Umbilical cord (tissue), 1 donor: ENCODE measurements at regions not wholly inside any gene's neighbourhood (a gene's known extent, or its start where the extent isn't known, plus 50 kb on each side); places are given as distances from the start of the nearest gene placed in this dataset.

Experiments
- DNase-seq: peaks from one replicate; pipeline ENCODE4 v3.0.0-alpha.2; 2015; ENCODE audit warnings: low spot score

- DNase-seq = no peak
These were observed 55.5 kb downstream of the INHBB start for GRCh38 chr2:120401275-120402066.

GRCh38 chr2:120402067-120402433 lies 56.1 kb downstream of the INHBB start:
- DNase-seq = no peak

GRCh38 chr2:120402508-120402907 lies 56.6 kb downstream of the INHBB start:
- no peak for DNase-seq

DNA sequence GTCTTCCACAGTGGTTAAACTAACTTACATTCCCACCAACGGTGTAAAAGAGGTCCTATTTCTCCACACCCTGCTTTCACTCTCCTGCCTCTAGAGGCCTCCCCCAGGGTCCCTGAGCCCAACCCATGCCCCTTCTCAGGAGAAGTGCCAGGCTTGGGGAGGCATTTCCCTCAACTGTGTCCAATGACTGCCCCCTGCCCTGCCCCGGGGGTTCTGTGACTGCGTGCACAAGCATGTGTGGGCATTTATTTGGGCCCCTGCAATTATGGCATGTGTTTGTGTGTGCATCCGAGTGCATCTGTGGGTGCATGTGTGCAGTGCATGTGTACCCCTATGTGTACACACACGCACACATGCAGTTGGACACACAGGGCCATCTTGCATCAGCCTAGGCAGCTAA lies 57.3 kb downstream of the INHBB start:
- DNase-seq = no peak

DNA sequence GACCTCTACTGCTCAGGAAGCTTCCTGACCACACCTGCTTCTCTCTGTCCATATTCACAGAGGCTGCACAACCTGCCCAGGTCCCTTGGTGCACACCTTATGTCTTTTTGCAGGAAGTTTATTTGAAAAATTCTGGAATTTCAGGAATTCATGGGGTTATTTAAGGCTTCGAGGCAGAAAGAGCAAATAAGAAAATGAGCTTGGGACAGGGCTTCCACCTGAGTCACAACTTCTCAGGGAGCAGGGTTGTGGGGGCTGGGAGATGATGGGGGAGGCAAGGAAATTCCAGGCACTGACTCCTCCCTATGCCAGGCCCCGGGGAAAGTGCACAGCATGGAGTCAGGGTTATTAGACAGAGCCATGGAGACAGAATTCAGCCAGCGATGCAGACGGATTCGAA lies 57.7 kb downstream of the INHBB start:
- no peak for DNase-seq

GRCh38 chr2:120404274-120404673 lies 58.3 kb downstream of the INHBB start:
- no peak for DNase-seq

- DNase-seq = no peak
These were observed 59.2 kb downstream of the INHBB start for GRCh38 chr2:120404941-120405758.

- no peak for DNase-seq
These were observed 59.8 kb downstream of the INHBB start for GRCh38 chr2:120405759-120406099.

DNA sequence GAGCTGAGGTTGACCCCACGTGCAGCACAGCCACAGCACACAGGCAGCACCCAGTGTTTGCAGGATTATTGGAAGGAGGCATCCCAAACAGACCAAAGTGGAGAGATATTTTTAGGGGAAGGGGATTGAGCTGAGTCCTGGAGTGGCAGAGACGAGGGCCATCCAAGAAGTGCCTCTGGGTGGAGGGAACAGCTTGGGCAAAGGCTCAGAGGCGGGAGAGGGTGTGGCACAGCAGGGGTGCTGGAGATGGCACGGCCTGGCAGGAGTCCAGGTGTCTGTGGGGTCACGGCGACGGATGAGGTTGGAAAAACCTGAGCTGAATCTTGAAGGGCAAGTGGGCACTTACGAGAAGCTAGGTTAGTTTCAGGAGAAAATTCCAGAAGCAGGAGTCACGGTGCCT lies 60.6 kb downstream of the INHBB start:
- DNase-seq = no peak

- DNase-seq = no peak
These were observed 64.6 kb downstream of the INHBB start for GRCh38 chr2:120410487-120410886.

- DNase-seq = no peak
These were observed 69.1 kb downstream of the INHBB start for GRCh38 chr2:120415060-120415459.

- no peak for DNase-seq
These were observed 70.0 kb downstream of the INHBB start for GRCh38 chr2:120415728-120416509.

- DNase-seq = no peak
These were observed 72.3 kb downstream of the INHBB start for GRCh38 chr2:120418174-120418787.

DNA sequence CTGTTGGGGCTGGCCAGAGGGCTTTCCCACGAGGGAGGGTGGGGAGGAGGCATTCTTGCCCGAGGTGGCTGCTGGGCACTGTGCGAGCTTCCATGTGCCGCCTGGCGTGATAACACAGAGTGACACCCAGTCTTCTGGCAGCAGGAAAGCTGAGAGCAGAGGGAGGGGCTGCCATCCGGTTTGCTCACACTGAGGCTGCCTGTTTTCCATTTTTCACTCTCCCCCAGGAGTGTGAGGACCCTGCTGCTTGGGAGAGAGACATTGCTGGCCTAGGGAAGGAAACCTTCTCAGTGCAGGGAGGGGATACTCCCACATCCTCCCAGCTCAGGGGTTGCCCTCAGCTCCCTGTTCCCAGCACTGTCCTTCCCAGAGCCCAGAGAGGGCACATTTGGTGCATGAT lies 73.1 kb downstream of the INHBB start:
- DNase-seq = no peak

DNA sequence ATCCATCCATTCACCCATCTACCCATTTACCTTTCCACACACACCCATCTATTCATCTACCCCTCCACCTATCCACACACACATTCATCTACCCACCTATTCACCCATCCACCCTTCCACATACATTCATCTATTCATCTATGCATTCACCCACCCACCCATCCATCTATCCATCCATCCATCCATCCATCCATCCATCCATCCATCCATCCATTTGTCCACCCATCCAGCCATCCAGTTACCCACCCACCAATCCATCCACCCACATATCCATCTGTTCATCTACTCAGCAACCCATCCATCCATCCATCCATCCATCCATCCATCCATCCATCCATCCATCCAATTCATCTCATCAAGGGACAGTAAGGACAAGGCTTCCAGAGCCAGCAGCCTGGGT lies 74.0 kb downstream of the INHBB start:
- DNase-seq = no peak

DNA sequence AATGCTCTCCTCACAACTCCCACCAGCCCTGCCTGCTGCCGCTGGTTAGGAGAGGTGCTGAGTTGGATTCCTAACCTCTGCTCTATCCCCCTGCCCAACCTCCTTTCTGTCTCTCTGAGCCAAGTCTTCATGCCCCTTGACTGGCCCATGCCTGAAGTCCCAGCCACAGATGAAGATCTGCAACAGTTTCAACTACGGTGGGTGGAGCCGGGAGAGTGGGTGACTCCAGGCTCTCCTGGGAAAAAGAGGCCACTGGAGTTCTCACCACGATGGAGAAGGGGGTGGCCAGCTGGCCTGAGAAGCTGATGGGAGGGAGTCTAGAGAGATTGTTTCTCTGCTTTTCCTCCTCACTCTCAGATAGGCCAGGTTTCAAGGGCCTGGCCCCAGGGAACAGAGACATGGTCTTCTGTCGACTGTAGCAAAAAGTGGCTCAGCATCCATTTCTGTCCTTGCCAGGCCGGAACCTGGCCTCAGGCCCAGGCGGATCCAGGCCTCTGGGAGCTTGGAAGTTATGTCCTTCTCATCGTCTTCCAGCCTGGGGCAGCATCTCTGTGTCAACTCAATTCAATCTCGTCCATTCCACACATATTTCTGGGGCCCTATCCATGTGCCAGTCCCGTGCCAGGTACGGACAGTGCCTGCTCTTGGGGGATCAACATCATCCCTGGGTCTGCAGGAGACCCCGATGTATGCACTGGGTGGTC lies 75.3 kb downstream of the INHBB start:
- DNase-seq = no peak

- DNase-seq = no peak
These were observed 75.9 kb downstream of the INHBB start for GRCh38 chr2:120421830-120422175.

DNA sequence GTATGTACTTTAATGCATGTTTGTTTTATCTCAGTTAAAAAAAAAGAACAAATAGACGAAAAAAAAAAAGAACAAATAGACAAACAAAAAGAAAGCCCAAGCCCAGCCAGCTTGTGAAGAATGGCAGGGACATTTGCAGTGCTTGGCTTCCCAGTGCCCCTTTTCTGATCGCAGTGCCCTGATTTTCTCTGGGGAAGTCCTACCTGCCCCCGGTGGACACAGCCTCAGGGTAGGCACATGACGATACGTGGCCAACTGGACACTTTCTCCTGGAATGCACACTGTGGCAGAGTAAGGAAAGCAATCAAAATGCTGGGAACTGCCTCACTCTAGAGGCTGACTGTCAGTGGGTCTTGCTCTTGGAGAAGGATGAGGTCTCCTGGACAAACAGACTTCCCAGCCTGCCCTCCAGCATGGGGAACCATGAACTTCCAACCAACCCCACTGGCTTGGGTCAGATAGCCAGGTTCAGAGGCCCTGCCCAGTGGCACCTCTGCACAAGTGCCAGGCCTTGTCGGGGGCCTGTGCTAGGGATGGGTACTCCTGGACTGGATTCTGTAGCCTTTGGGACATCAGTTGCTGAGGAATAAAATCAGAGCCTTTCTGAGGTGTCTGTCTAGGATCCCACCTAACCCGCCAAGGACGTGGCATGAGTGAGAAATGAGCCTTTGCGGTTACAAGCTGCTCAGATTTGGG lies 76.7 kb downstream of the INHBB start:
- DNase-seq = no peak

DNA sequence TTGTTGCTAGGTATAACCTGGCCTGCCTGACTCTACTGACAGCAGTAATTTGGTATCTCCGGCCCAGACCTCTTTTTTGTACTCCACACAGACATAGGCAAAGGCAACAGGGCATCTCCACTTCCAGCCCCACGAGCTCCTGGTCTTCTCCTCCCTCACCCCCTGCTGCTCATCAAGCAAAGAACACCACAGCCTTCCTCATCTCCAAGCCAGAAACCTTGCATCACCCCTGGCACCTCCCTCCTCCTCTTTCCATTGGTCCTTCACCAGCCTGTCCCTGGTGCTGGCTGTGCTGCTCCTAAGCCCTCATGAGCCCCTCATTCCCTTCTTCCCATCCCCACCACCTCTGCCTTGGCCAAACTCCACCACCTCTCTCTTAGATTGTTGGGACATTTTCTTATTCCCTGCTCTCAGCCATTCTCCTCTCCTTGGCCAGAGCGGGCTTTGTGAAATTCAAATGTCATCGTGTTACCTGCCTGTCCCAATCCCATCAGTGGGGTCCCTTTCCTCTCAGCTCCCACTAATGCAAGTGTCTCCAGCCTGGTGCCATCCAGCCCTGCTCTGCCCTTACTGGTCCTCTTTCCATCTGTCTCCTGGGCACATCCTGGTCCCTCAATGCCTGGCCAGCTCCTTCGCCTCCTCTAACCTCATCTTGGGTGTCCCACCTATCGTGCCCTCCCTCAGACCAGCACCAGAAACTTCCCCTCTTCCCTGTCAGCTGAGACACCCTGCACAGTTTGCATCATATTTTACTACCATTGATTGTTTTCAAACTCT lies 77.4 kb downstream of the INHBB start:
- no peak for DNase-seq

DNA sequence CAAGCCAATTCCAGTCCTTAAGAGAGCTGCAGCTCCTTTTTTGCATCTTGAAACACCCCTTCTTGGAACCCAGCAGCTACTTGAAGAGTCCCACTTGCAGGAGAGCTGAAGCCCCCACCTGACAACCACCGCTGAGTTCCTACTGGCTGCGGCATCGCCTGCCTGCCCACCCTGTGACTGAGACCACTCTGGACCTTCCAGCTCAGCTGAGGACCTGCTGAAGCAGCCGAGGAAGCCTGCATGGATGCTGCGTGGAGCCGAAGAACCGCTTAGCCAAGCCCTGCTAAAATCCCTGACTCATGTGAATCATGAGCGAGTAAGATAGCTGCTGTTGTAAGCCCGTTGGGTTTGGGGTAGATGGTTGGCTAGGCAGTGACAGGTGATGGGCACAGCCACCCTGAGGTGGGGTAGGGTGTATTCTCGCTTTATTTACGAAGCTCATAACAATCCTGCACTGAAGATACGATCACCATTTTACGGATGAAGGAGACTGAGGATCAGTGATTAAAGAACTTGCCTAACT lies 78.4 kb downstream of the INHBB start:
- no peak for DNase-seq
